ENCODE measurements at regions not wholly inside any gene's neighbourhood (a gene's known extent, or its start where the extent isn't known, plus 50 kb on each side); places are given as distances from the start of the nearest gene placed in this dataset.
A peak's percentile ranks its signal among the peaks of the same experiment; 100 is the strongest.

GRCh38 chr5:157917899-157918809 lies 59.2 kb upstream of the CLINT1 start:
- H3K27ac ChIP-seq (replicated peaks): peak overlapping the region; percentile 62
- TF ChIP-seq, protein P1, sequence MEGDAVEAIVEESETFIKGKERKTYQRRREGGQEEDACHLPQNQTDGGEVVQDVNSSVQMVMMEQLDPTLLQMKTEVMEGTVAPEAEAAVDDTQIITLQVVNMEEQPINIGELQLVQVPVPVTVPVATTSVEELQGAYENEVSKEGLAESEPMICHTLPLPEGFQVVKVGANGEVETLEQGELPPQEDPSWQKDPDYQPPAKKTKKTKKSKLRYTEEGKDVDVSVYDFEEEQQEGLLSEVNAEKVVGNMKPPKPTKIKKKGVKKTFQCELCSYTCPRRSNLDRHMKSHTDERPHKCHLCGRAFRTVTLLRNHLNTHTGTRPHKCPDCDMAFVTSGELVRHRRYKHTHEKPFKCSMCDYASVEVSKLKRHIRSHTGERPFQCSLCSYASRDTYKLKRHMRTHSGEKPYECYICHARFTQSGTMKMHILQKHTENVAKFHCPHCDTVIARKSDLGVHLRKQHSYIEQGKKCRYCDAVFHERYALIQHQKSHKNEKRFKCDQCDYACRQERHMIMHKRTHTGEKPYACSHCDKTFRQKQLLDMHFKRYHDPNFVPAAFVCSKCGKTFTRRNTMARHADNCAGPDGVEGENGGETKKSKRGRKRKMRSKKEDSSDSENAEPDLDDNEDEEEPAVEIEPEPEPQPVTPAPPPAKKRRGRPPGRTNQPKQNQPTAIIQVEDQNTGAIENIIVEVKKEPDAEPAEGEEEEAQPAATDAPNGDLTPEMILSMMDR (IDR thresholded peaks at IDR 0.05; ENCODE audit: borderline replicate concordance): peak; percentile 55

DNA sequence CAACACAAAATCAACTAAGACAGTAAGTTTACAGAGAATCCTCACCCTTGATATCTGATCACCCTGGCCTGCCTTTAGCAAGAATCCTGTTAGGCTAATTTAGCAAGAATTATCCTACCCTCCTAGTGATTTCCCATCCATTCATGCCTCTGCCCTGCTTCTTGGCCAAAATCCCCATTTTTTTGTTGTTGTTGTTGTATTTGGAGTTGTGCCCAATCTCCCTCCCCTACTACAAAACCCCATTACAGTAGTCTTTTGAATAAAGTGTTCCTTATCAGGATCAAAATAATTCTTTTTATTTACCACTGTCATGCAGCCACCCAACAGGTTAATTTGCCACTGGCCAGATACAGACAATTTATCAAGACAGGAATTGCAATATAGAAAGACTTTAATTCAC lies 58.5 kb upstream of the CLINT1 start:
- Histone ChIP-seq H3K9me3 (replicated peaks) (no peaks in the 10 kb centered on the region), H3K27me3 (ENCODE audit: low read depth) (no peaks in the 10 kb centered on the region), H3K36me3 (no peaks in the 10 kb centered on the region), H3K27ac (replicated peaks) (peak overlapping the region; percentile 62), H3K4me3 (no peak overlapping the region), H3K4me1 (peaks cover 69% of the 10 kb centered on the region)
- intact Hi-C loops (cut with micrococcal nuclease): no loop called here
- DNase-seq: no peak
- TF ChIP-seq, protein P1 (IDR thresholded peaks at IDR 0.05; ENCODE audit: borderline replicate concordance): no peak

More at GRCh38 chr5:157917899-157918809, 59.2 kb upstream of the CLINT1 start:
- Histone ChIP-seq H3K36me3 (no peaks in the 10 kb centered on the region), H3K27me3 (ENCODE audit: low read depth) (no peaks in the 10 kb centered on the region), H3K9me3 (replicated peaks) (no peaks in the 10 kb centered on the region), H3K4me3 (no peak overlapping the region), H3K4me1 (peaks cover 63% of the 10 kb centered on the region)
- intact Hi-C loops (cut with micrococcal nuclease): no loop called here
- peak; percentile 54 for DNase-seq

DNA sequence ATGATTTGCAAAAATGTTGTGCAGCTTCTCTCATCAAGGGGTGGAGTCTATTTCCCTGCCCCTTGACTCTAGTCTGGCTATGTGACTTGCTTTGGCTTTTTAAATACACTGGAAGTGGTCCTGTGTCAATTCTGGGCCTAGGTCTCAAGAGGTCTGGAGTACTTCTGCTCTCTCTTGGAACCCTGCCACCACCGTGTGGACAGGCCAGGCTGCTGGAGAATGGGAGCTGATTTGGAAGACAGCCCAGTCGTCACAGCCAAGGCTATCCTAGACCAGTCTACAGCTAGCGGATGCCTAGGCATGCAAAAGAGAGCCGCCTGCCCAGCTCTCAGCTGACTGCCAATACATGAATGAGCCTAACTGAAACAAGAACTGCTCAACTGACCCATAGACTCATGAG lies 56.7 kb upstream of the CLINT1 start:
- peak; percentile 93 for DNase-seq
- Histone ChIP-seq H3K27me3 (ENCODE audit: low read depth) (no peaks in the 10 kb centered on the region), H3K36me3 (no peaks in the 10 kb centered on the region), H3K27ac (replicated peaks) (peak overlapping the region; percentile 71), H3K4me3 (no peak overlapping the region), H3K9me3 (replicated peaks) (no peaks in the 10 kb centered on the region), H3K4me1 (peaks cover 70% of the 10 kb centered on the region)
- intact Hi-C loops (cut with micrococcal nuclease): no loop called here
- TF ChIP-seq, protein P1 (IDR thresholded peaks at IDR 0.05; ENCODE audit: borderline replicate concordance): peak; percentile 27

DNA sequence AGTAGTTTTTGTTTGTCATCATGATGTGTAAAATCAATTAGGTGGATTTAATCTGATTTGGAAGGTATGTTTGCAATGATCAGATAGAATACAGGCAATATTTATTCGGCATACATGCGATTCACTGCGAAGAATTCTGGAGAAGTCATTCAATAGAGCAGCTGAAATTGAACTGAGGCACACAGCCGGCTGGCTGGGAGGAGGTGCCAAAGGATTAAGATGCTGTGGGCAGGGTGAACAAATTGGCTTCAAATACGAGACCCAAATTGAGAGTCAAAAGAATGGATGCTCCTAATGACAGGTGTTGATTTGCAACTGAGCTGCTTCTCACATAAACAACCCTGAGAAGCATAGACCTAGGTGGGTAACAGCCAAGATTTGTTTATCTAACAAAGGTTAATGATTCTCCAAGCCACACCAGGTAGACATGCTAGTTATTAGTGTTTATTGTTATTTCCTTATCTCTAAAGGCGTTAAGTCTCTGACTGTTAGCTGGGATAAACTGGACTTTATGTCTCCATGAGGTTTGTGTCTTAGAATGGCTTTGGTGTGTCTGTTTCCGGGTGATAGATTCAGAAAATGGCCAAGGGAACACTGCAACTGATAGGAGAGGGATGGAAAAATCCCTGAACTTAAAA lies 55.3 kb upstream of the CLINT1 start:
- Histone ChIP-seq H3K27me3 (ENCODE audit: low read depth) (no peaks in the 10 kb centered on the region), H3K4me1 (peaks cover 60% of the 10 kb centered on the region), H3K9me3 (replicated peaks) (no peaks in the 10 kb centered on the region), H3K27ac (replicated peaks) (no peak overlapping the region), H3K4me3 (no peak overlapping the region), H3K36me3 (no peaks in the 10 kb centered on the region)
- intact Hi-C loops (cut with micrococcal nuclease): no loop called here
- DNase-seq: no peak
- TF ChIP-seq, protein P1 (IDR thresholded peaks at IDR 0.05; ENCODE audit: borderline replicate concordance): no peak

GRCh38 chr5:157913575-157913974 lies 54.6 kb upstream of the CLINT1 start:
- H3K27ac ChIP-seq (replicated peaks): no peak overlapping the region
- H3K4me1 ChIP-seq: peaks cover 54% of the 10 kb centered on the region
- intact Hi-C loops (cut with micrococcal nuclease): no loop called here

More at GRCh38 chr5:157913575-157913974, 54.6 kb upstream of the CLINT1 start:
- H3K27me3 ChIP-seq (ENCODE audit: low read depth): no peaks in the 10 kb centered on the region
- no peaks in the 10 kb centered on the region for H3K9me3 ChIP-seq (replicated peaks)
- DNase-seq: no peak
- H3K36me3 ChIP-seq: no peaks in the 10 kb centered on the region
- H3K4me3 ChIP-seq: no peak overlapping the region
- TF ChIP-seq, protein P1 (IDR thresholded peaks at IDR 0.05; ENCODE audit: borderline replicate concordance): no peak

Measured in left ventricle myocardium inferior (tissue), 1 donor.